Fibroblast of lung (primary cell): ENCODE measurements at regions not wholly inside any gene's neighbourhood (a gene's known extent, or its start where the extent isn't known, plus 50 kb on each side); places are given as distances from the start of the nearest gene placed in this dataset.
"Not testable (repeated sequence)": the region's sequence is repeated elsewhere in the genome, so short reads cannot be mapped to it uniquely, and the experiment has no call there.

Source experiments
- DNase-seq, 2 donors: peaks; one replicate each; pipeline versions ENCODE4 v3.0.0 to v3.0.0-alpha.2; 2010; ENCODE audit warnings: low read depth in 2 of 2
- H2AFZ ChIP-seq: 2 replicates; pipeline ENCODE4 v1.5.1; 2012; ENCODE audit warnings: low read length, control low read depth, inconsistent platforms
- H3K27ac ChIP-seq: 2 replicates; pipeline ENCODE4 v1.5.1; 2011; ENCODE audit warnings: low read length, control low read depth; ENCODE audit not compliant: insufficient read depth
- H3K27me3 ChIP-seq: 2 replicates; pipeline ENCODE4 v1.5.1; 2011; ENCODE audit warnings: mild to moderate bottlenecking, low read length; ENCODE audit not compliant: control insufficient read depth, insufficient read depth
- H3K36me3 ChIP-seq: 2 replicates; pipeline ENCODE4 v1.5.1; 2011; ENCODE audit warnings: low read length; ENCODE audit not compliant: control insufficient read depth, insufficient read depth
- H3K4me1 ChIP-seq: 2 replicates; pipeline ENCODE4 v1.5.1; 2011; ENCODE audit warnings: low read length; ENCODE audit not compliant: control insufficient read depth, insufficient read depth; ENCODE audit errors: extremely low read depth
- H3K4me2 ChIP-seq: 2 replicates; pipeline ENCODE4 v1.5.1; 2011; ENCODE audit warnings: low read length, control low read depth; ENCODE audit not compliant: insufficient read depth; ENCODE audit errors: extremely low read depth
- H3K4me3 ChIP-seq, 4 experiments: fragments of 200-600 bp in 1 of 4; sonication (generic) in 1 of 4; replicated peaks in 1 of 4; 2 replicates each; pipeline ENCODE4 v1.5.1; 2011 to 2016; ENCODE audit warnings: low read length in 4 of 4, low read depth in 3 of 4, mild to moderate bottlenecking in 3 of 4, control low read depth in 2 of 4, inconsistent platforms in 1 of 4, mixed read lengths in 1 of 4; ENCODE audit not compliant: insufficient read depth in 1 of 4; ENCODE audit errors: control extremely low read depth in 1 of 4
- H3K79me2 ChIP-seq: 2 replicates; pipeline ENCODE4 v1.5.1; 2012; ENCODE audit warnings: mild to moderate bottlenecking, low read length, inconsistent platforms; ENCODE audit not compliant: control insufficient read depth, insufficient read depth
- H3K9ac ChIP-seq: 2 replicates; pipeline ENCODE4 v1.5.1; 2011; ENCODE audit warnings: mild to moderate bottlenecking, low read length, control low read depth; ENCODE audit not compliant: insufficient read depth
- H3K9me3 ChIP-seq: 2 replicates; pipeline ENCODE4 v1.5.1; 2012; ENCODE audit warnings: low read depth, low read length; ENCODE audit not compliant: control insufficient read depth, insufficient read depth
- H4K20me1 ChIP-seq: 2 replicates; pipeline ENCODE4 v1.5.1; 2011; ENCODE audit warnings: low read length; ENCODE audit not compliant: control insufficient read depth, insufficient read depth; ENCODE audit errors: extremely low read depth
- CTCF ChIP-seq, 2 donors: IDR thresholded peaks in 1 of 2; conservative IDR thresholded peaks in 1 of 2; 1 replicate in 1 of 2; 2 replicates in 1 of 2; pipeline ENCODE4 v1.5.1; 2011 to 2012; ENCODE audit warnings: low read length in 2 of 2, control low read depth in 1 of 2, inconsistent platforms in 1 of 2, low read depth in 1 of 2, mild to moderate bottlenecking in 1 of 2
- EZH2 ChIP-seq: IDR thresholded peaks from 2 replicates; pipeline ENCODE4 v1.5.1; 2012; ENCODE audit warnings: low read length, control low read depth, mild to moderate bottlenecking; ENCODE audit errors: missing control alignments

- TF ChIP-seq CTCF (conservative IDR thresholded peaks at IDR 0.05 in 1 of 2, IDR thresholded peaks at IDR 0.05 in 1 of 2; ENCODE audit: low read depth in 1 of 2, low read length in 2 of 2) (no peak), EZH2 (no peak)
- no peaks in the 10 kb centered on the region for H3K4me1 ChIP-seq
- DNase-seq, result no peak
- no peaks in the 10 kb centered on the region for H3K36me3 ChIP-seq
- no peak overlapping the region for H3K4me3 ChIP-seq
- no peaks in the 10 kb centered on the region for H3K79me2 ChIP-seq
- no peaks in the 10 kb centered on the region for H4K20me1 ChIP-seq
- no peaks in the 10 kb centered on the region for H3K9me3 ChIP-seq
- H3K27me3 ChIP-seq, result no peaks in the 10 kb centered on the region
- H3K27ac ChIP-seq, result no peak overlapping the region
- no peak overlapping the region for H2AFZ ChIP-seq
- H3K9ac ChIP-seq, result no peak overlapping the region
- no peak overlapping the region for H3K4me2 ChIP-seq
These were observed 795.5 kb downstream of the AACS start for GRCh38 chr12:125860672-125861288.

GRCh38 chr12:125861299-125862281, 796.4 kb downstream of the AACS start:
- peak in 1 of 2 donors; percentile 5 for DNase-seq
- H3K9me3 ChIP-seq, result no peaks in the 10 kb centered on the region
- H2AFZ ChIP-seq, result no peak overlapping the region
- TF ChIP-seq EZH2 (no peak), CTCF (conservative IDR thresholded peaks at IDR 0.05 in 1 of 2, IDR thresholded peaks at IDR 0.05 in 1 of 2; ENCODE audit: low read depth in 1 of 2, low read length in 2 of 2) (no peak)
- H3K4me1 ChIP-seq, result no peaks in the 10 kb centered on the region
- H3K27ac ChIP-seq, result no peak overlapping the region
- H3K27me3 ChIP-seq, result no peaks in the 10 kb centered on the region
- no peaks in the 10 kb centered on the region for H4K20me1 ChIP-seq
- no peak overlapping the region for H3K4me2 ChIP-seq
- no peaks in the 10 kb centered on the region for H3K36me3 ChIP-seq
- no peaks in the 10 kb centered on the region for H3K79me2 ChIP-seq
- H3K4me3 ChIP-seq, result no peak overlapping the region
- no peak overlapping the region for H3K9ac ChIP-seq

GRCh38 chr12:125865236-125865635, 800.0 kb downstream of the AACS start:
- not testable (repeated sequence) for H2AFZ ChIP-seq, H3K4me1 ChIP-seq, H3K27me3 ChIP-seq, H4K20me1 ChIP-seq, H3K4me2 ChIP-seq, H3K9me3 ChIP-seq, H3K36me3 ChIP-seq, H3K27ac ChIP-seq, H3K79me2 ChIP-seq, H3K4me3 ChIP-seq, DNase-seq, H3K9ac ChIP-seq
